CD1c-positive myeloid dendritic cell (primary cell): ENCODE measurements at regions not wholly inside any gene's neighbourhood (a gene's known extent, or its start where the extent isn't known, plus 50 kb on each side); places are given as distances from the start of the nearest gene placed in this dataset.
A peak's percentile ranks its signal among the peaks of the same experiment; 100 is the strongest.
"Not testable (repeated sequence)": the region's sequence is repeated elsewhere in the genome, so short reads cannot be mapped to it uniquely, and the experiment has no call there.

ENCODE experiments used
- DNase-seq: peaks from one replicate; pipeline ENCODE4 v3.0.0-alpha.2; 2016; ENCODE audit errors: extremely low spot score

GRCh38 chr13:30816736-30817135 is 81.4 kb downstream of the ALOX5AP start:
- DNase-seq, result peak; percentile 34

GRCh38 chr13:30818323-30818960 is 83.1 kb downstream of the ALOX5AP start:
- no peak for DNase-seq

GRCh38 chr13:30819136-30819888 is 84.0 kb downstream of the ALOX5AP start:
- DNase-seq, result no peak

- DNase-seq, result no peak
Observed at GRCh38 chr13:30821421-30821820, 84.7 kb upstream of the MEDAG start.

GRCh38 chr13:30824651-30825050 is 81.4 kb upstream of the MEDAG start:
- no peak for DNase-seq

- no peak for DNase-seq
Observed at GRCh38 chr13:30826911-30827577, 79.0 kb upstream of the MEDAG start.

- DNase-seq, result no peak
Observed at GRCh38 chr13:30827578-30827925, 78.5 kb upstream of the MEDAG start.

- DNase-seq, result peak; percentile 9
Observed at GRCh38 chr13:30829145-30829832, 76.8 kb upstream of the MEDAG start.

- no peak for DNase-seq
Observed at GRCh38 chr13:30829833-30830637, 76.0 kb upstream of the MEDAG start.

GRCh38 chr13:30830638-30830965 is 75.5 kb upstream of the MEDAG start:
- DNase-seq, result no peak

- DNase-seq, result no peak
Observed at GRCh38 chr13:30831515-30831914, 74.6 kb upstream of the MEDAG start.

GRCh38 chr13:30832377-30832776 is 73.7 kb upstream of the MEDAG start:
- no peak for DNase-seq

- DNase-seq, result no peak
Observed at GRCh38 chr13:30832845-30833332, 73.2 kb upstream of the MEDAG start.

- no peak for DNase-seq
Observed at GRCh38 chr13:30835442-30835841, 70.6 kb upstream of the MEDAG start.

- DNase-seq, result no peak
Observed at GRCh38 chr13:30837227-30838159, 68.6 kb upstream of the MEDAG start.

GRCh38 chr13:30839636-30840035 is 66.4 kb upstream of the MEDAG start:
- not testable (repeated sequence) for DNase-seq

GRCh38 chr13:30840515-30840914 is 65.6 kb upstream of the MEDAG start:
- DNase-seq, result no peak

- no peak for DNase-seq
Observed at GRCh38 chr13:30841154-30841553, 64.9 kb upstream of the MEDAG start.

- no peak for DNase-seq
Observed at GRCh38 chr13:30843548-30843947, 62.5 kb upstream of the MEDAG start.

- DNase-seq, result peak; percentile 6
Observed at GRCh38 chr13:30844548-30845296, 61.3 kb upstream of the MEDAG start.
